GM21619 (cell line): ENCODE measurements at regions not wholly inside any gene's neighbourhood (a gene's known extent, or its start where the extent isn't known, plus 50 kb on each side); places are given as distances from the start of the nearest gene placed in this dataset.

ENCODE experiments used
- ATAC-seq: cut with Tn5 transposase; IDR thresholded peaks from one replicate; pipeline ENCODE4 v1.9.1; 2021; ENCODE audit not compliant: unreplicated experiment

GRCh38 chr12:114935658-114936057, 251.7 kb upstream of the TBX3 start:
- ATAC-seq = no peak

- ATAC-seq = no peak
These were observed 249.6 kb upstream of the TBX3 start for GRCh38 chr12:114933428-114934160.

- no peak for ATAC-seq
These were observed 248.8 kb upstream of the TBX3 start for GRCh38 chr12:114932806-114933205.

GRCh38 chr12:114931025-114931424, 247.1 kb upstream of the TBX3 start:
- no peak for ATAC-seq

- ATAC-seq = no peak
These were observed 242.4 kb upstream of the TBX3 start for GRCh38 chr12:114926341-114926740.

GRCh38 chr12:114924946-114925475, 241.0 kb upstream of the TBX3 start:
- ATAC-seq = no peak

- no peak for ATAC-seq
These were observed 237.8 kb upstream of the TBX3 start for GRCh38 chr12:114921781-114922180.

GRCh38 chr12:114920771-114921554, 237.0 kb upstream of the TBX3 start:
- no peak for ATAC-seq

- no peak for ATAC-seq
These were observed 235.5 kb upstream of the TBX3 start for GRCh38 chr12:114919479-114919878.

GRCh38 chr12:114918535-114919233, 234.7 kb upstream of the TBX3 start:
- ATAC-seq = no peak

GRCh38 chr12:114917953-114918352, 234.0 kb upstream of the TBX3 start:
- ATAC-seq = no peak

- no peak for ATAC-seq
These were observed 233.3 kb upstream of the TBX3 start for GRCh38 chr12:114917307-114917706.

- ATAC-seq = no peak
These were observed 232.6 kb upstream of the TBX3 start for GRCh38 chr12:114916541-114916940.

GRCh38 chr12:114916124-114916523, 232.1 kb upstream of the TBX3 start:
- ATAC-seq = no peak

- ATAC-seq = no peak
These were observed 230.2 kb upstream of the TBX3 start for GRCh38 chr12:114913871-114914801.

GRCh38 chr12:114912811-114913210, 228.8 kb upstream of the TBX3 start:
- ATAC-seq = no peak

- ATAC-seq = no peak
These were observed 227.2 kb upstream of the TBX3 start for GRCh38 chr12:114911196-114911595.

- no peak for ATAC-seq
These were observed 220.5 kb upstream of the TBX3 start for GRCh38 chr12:114904254-114905003.

- no peak for ATAC-seq
These were observed 219.2 kb upstream of the TBX3 start for GRCh38 chr12:114903083-114903691.
